Activated CD4-positive, CD25-positive, alpha-beta regulatory T cell treated with anti-CD3 and anti-CD28 coated beads, Interleukin-2, amount 50 U/mL, for 16 hours (primary cell): ENCODE measurements at regions not wholly inside any gene's neighbourhood (a gene's known extent, or its start where the extent isn't known, plus 50 kb on each side); places are given as distances from the start of the nearest gene placed in this dataset.
"Not testable (repeated sequence)": the region's sequence is repeated elsewhere in the genome, so short reads cannot be mapped to it uniquely, and the experiment has no call there.

Source experiments
- DNase-seq: peaks from one replicate; pipeline ENCODE4 v3.0.0-alpha.2; 2020; ENCODE audit warnings: low read depth, low spot score

DNA sequence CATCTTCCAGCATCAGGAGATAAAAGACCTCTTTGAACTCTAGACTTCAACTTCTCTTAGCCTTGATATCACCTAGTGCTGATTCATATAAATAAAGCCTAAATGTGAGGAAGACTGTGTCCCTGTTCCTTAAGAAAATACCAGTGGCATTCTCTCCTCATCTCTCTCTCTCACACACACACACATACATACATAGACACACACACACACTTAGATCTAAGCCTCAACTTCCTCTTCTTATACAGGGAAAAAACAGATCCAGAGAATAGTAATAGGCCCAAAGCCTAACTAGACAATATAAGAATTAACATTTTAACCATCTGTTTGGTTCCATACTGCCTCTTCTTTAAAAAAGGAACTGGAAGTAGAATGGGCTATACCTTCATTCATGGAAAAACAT is 195.3 kb upstream of the NR4A3 start:
- DNase-seq: no peak

- no peak for DNase-seq
Observed at GRCh38 chr9:99628285-99628684, 193.4 kb upstream of the NR4A3 start.

DNA sequence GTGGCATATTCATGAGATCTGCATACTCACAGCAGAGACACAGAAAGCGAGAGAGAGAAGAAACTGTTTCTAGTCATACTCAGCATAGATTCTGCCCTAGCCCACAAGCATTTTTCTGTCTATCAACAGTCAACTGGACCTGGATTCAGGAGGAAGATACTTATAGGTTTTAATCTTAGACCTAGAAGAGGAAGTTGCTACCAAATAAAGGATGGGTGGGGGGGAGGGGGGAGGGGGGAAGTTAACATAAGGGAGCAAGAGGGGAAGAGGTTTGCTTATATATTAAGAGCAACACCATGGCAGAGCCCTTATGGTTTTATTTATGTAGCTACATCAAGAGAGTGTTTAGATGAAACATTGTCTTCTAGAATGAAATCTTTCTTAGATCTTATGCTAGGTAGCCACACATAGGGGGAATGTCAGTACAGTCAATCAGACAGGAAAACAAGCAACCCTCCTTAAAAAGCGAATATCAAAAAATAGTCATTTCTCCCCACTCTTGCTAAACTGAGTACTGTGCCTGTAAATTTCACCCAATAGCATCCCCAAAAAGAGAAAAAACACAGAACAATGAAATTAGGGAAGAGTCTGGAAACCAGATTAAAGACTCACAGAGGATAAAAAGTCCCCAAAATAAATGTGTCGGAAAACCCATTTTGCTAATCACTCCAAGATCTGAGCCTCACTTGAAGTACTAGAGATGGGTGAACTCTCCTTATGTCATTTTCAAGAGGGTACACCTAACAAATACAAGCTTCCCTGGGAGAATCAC is 192.7 kb upstream of the NR4A3 start:
- DNase-seq: no peak

DNA sequence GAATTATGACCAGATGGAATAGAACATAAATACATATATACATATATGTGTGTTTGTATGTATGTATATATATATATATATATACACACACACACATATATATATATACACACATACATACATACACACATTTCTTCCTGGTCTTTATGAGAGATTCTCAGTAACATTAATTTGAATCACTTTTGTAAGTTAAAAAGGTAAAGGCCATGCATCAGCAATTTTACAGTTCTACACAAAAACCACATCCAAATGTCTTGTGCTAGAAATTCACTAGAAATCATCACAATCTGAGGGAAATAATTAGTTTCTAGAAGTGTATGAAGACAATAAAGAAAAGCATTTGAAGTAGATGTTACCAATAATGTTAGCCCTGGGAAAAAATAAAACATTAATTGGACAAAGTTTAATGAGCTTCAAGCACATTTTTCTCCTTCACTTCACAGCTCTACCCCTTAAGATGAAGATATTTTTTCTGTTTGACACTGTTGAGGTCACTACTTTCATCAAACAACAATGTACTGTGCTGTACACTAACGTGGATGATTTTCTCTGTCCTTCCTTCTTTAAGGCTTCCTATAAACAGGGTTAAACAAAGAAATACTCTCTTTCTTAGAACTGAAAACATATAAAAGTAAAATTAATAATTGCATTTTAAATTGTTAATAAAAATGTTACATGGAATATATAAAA is 189.2 kb upstream of the NR4A3 start:
- no peak for DNase-seq

GRCh38 chr9:99633265-99633664 is 188.4 kb upstream of the NR4A3 start:
- DNase-seq: no peak

DNA sequence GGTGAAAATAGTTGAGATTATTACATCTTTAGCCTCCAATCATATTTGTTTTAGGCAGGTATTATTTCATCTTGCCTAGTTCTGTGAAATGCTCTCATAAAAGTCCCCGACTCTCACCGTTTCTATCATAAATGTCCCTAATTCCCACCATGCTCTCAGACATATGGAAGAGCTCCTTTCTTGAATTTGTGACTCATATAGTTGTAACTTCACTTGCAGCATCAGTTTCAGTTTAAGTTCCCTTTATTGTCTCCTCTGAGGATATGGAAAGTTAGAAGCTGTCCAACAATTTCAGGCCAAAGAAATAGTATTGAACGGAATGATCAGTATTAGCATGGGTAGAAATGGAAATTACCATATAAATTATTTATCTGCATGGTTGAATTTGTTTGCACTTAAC is 187.5 kb upstream of the NR4A3 start:
- DNase-seq: no peak

DNA sequence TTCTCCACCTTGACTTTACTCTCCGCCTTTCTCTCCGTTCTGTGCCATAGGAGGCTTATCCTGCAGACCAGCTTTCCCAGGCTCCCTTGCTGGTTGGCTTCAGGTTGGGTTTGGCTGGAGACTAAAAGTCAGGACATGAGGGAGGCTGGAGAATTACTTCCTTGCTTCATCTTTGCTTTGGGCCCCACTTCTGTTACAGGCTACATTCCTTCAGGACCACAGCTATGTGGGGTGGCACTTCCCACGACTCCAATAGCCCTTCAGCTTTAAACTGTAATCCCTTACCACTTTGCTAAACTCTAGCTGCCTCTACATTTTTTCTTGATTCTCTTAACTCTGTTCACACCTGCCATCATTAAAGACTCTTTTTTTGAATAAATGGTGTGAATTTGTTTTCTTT is 186.7 kb upstream of the NR4A3 start:
- no peak for DNase-seq

GRCh38 chr9:99637641-99638040 is 184.0 kb upstream of the NR4A3 start:
- no peak for DNase-seq

- no peak for DNase-seq
Observed at GRCh38 chr9:99638971-99639370, 182.7 kb upstream of the NR4A3 start.

DNA sequence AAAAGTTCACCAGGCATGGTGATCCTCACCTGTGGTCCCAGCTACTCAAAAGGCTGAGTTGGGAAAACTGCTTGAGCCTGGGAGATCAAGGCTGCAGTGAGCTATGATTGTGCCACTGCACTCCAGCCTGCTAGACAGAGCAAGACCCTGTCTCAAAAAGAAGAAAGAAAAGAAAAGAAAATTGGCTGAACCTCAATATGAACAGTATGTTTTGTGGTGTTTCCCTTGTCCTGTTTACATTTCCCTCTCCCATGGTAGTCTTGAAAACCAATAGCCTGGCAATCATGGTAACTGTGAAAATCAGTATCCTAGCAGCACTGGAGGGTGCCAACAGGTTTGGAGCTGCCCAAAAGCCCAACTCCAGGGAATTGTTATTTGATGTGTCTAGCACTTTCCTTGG is 174.1 kb upstream of the NR4A3 start:
- no peak for DNase-seq

- DNase-seq: no peak
Observed at GRCh38 chr9:99650187-99650874, 171.4 kb upstream of the NR4A3 start.

DNA sequence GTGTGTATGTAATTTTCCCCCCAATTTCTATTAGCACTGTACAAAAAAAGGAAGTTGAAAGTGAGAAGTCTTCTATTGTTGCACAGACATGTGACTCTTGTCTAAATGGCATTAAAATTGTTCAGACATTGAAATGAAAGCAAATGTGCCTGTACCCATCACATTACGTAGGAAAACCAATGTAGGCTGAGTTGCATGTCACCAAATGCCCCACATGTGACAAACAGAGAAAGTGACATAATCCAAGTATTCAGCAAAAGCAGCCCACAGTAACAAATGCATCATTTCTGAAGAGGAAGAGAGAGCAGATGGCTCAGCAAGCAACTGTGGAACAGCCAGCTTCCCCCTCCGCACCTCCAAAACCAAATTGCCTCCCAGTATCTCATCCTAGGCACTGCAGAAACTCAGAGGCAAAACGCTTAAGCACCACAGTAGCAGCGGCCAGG is 161.5 kb upstream of the NR4A3 start:
- no peak for DNase-seq

DNA sequence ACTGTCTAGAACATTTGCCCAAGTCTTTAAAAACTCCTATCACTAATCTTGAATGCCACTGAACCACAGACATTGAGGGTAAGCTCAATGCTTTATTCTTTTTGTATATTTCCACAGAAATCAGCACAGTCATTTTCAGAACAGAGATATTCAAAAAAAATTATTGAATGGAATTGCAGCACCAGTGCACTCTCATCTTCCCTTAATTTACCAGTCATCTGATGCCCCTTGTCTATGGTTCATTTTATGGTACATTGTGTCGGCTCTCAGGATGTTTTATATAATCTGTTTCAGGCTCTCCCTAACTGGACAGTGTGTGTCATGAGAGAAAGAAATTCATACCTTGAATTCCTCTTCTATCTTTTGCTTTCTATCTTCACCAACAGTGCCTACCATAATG is 158.4 kb upstream of the NR4A3 start:
- no peak for DNase-seq

DNA sequence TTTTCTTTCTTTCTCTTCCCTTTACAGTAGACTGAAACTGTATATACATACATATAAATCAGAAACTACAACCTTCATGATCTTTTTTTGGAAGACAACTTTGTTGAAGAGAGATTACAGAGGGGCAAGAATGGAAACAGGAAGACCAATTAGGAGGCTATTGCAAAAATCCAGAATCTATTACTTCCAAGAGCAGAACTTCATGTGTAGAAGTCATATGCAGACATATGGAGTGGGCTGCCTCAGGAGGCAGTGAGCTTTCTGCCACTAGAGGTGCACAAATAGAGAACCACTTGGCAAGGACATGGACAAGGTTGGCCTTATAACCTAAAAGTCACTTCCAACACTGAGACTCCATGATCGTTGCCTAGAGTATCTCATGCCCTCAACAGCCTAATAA is 157.8 kb upstream of the NR4A3 start:
- no peak for DNase-seq

GRCh38 chr9:99666571-99666970 is 155.1 kb upstream of the NR4A3 start:
- DNase-seq: no peak

DNA sequence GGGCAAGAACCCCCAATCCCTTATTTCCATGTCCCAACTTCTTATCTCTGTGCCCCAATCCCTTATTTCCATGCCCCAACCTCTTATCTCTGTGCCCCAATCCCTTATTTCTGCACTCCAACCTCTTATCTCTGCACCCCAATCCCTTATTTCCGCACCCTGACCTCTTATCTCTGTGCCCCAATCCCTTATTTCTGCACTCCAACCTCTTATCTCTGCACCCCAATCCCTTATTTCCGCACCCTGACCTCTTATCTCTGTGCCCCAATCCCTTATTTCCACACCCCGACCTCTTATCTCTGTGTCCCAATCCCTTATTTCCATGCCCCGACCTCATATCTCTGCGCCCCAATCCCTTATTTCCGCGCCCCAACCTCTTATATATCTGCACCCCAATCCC is 150.8 kb upstream of the NR4A3 start:
- not testable (repeated sequence) for DNase-seq

DNA sequence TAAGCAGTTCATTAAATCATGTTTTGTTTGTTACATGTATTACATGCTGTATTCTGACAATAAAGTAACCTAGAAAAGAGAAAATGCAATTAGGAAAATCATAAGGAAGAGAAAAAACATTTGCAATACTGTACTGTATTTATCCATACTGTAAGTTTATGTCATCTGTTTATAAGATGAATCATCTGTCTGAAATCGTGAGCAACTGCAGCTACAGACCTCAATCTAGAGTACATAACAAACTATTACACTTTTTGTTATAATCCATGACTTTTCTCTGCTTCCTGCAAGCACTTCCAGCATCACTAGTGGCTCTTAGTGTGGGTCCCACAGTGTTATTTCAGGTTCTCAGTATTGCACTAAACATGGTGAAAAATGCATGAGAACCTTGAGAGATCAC is 144.4 kb upstream of the NR4A3 start:
- DNase-seq: no peak

- DNase-seq: no peak
Observed at GRCh38 chr9:99678566-99678965, 143.1 kb upstream of the NR4A3 start.

- DNase-seq: no peak
Observed at GRCh38 chr9:99680191-99680590, 141.5 kb upstream of the NR4A3 start.

GRCh38 chr9:99681113-99681512 is 140.6 kb upstream of the NR4A3 start:
- DNase-seq: no peak

GRCh38 chr9:99682378-99682777 is 139.3 kb upstream of the NR4A3 start:
- no peak for DNase-seq

DNA sequence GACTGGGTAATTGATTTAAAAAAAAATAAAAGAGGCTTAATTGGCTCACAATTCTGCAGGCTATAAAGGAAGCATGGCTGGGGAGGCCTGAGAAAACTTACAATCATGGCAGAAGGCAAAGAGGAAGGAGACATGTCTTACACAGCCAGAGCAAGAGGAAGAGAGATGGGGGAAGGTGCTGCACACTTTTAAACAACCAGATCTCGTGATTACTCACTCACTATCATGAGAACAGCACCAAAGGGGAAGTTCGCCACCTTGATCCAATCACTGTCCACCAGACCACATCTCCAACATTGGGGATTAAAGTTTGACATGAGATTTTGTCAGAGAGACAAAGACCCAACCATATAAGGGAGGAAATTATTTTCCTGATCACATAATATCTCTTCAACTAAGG is 138.8 kb upstream of the NR4A3 start:
- DNase-seq: no peak

DNA sequence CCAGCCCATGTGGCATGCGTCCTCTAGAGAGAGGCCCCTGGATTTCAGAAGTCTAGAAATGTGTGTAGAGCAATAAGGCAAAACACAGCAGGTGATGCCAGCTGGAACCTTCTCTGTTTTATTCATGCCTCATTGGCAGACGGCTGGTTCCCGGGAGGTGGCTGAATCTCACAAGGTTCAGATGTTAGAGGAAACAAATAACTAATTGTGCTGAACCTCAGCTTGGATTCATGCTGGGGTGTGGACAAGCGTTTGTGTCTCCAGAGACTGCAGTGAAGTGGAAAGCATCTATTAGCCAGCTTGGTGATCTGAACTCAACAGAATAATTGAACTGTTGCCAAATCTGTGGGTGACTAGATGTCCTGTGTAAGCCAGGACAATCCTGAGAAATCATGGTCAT is 131.1 kb upstream of the NR4A3 start:
- no peak for DNase-seq
